Gastrocnemius medialis (tissue), 4 donors: ENCODE measurements at regions not wholly inside any gene's neighbourhood (a gene's known extent, or its start where the extent isn't known, plus 50 kb on each side); places are given as distances from the start of the nearest gene placed in this dataset.

Experiments used
- ATAC-seq, 2 donors: fragments of 150-250 bp; one replicate each; pipeline ENCODE4 v1.9.1; 2016
- DNase-seq, 2 donors: peaks; one replicate each; pipeline ENCODE4 v3.0.0-alpha.2; 2019
- H3K27ac ChIP-seq, 4 donors: fragments of 200-600 bp; sonication (generic); 1 replicate in 1 of 4; 2 replicates in 3 of 4; pipeline ENCODE4 v1.5.1; 2016 to 2018; ENCODE audit warnings: mild to moderate bottlenecking in 2 of 4, moderate library complexity in 1 of 4
- H3K27me3 ChIP-seq, 3 donors: fragments of 200-600 bp; sonication (generic) in 2 of 3; 1 replicate in 1 of 3; 2 replicates in 2 of 3; pipeline versions ENCODE4 v1.5.1 to v1.6.0; 2016 to 2019; ENCODE audit warnings: mild to moderate bottlenecking in 1 of 3, moderate library complexity in 1 of 3
- H3K36me3 ChIP-seq, 2 donors: fragments of 200-600 bp; sonication (generic) in 1 of 2; one replicate each; pipeline ENCODE4 v1.5.1; 2017 to 2018
- H3K4me1 ChIP-seq, 2 donors: fragments of 200-600 bp; sonication (generic) in 1 of 2; one replicate each; pipeline ENCODE4 v1.5.1; 2016 to 2017; ENCODE audit warnings: mild to moderate bottlenecking in 2 of 2
- H3K4me3 ChIP-seq, 4 donors: fragments of 200-600 bp; sonication (generic) in 3 of 4; 1 replicate in 1 of 4; 2 replicates in 3 of 4; pipeline ENCODE4 v1.5.1; 2016 to 2019; ENCODE audit warnings: mild to moderate bottlenecking in 2 of 4
- H3K9me3 ChIP-seq, 3 donors: fragments of 200-600 bp; sonication (generic) in 2 of 3; 1 replicate in 1 of 3; 2 replicates in 2 of 3; pipeline ENCODE4 v1.5.1; 2016 to 2019
- CTCF ChIP-seq, 5 experiments: fragments of 450-650 bp in 3 of 5; fragments of 200-600 bp in 2 of 5; sonication (generic) in 2 of 5; IDR thresholded peaks in 4 of 5; conservative IDR thresholded peaks in 1 of 5; 1 replicate in 4 of 5; 2 replicates in 1 of 5; pipeline ENCODE4 v1.5.1; 2016 to 2019; ENCODE audit warnings: antibody characterized with exemption in 5 of 5, mild to moderate bottlenecking in 3 of 5, moderate library complexity in 3 of 5
- POLR2A ChIP-seq, 2 donors: fragments of 450-650 bp; IDR thresholded peaks; one replicate each; pipeline ENCODE4 v1.6.1; 2017; ENCODE audit warnings: antibody characterized with exemption in 2 of 2, mild to moderate bottlenecking in 2 of 2, moderate library complexity in 2 of 2
- in situ Hi-C, 4 donors: fragments of 200-750 bp; cut with MboI; loops; one replicate each; pipeline versions ENCODE4 v1.15.0 to v1.8.0; 2017; ENCODE audit warnings: low sequenced_read_pairs in 4 of 4
- intact Hi-C: fragments of 100-400 bp; cut with DNase I; formaldehyde crosslinking; loops from one replicate; pipeline ENCODE4 v1.15.1; 2023; ENCODE audit warnings: low total_unique reads

DNA sequence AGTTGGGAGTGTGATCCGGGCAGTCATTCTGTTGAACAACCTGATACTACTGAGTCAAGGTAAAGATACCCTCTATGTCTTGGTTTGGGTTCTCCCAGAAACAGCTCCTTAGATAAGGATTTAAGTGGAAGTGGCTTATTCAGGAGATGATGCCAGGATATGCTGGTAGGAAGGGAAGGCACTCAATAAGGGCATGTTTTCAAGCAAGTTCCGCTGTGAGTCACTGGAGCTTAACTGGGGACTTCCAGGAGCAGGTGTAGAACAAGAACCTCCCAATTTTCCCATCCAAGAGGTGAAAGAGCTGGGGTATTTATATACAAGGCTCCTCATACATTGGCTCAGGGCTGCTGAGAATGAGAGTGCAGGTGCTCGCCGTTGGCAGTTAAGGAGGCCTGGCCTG, 218.6 kb downstream of the AKAP7 start:
- Histone ChIP-seq H3K4me1 (no peaks in the 10 kb centered on the region), H3K9me3 (no peaks in the 10 kb centered on the region), H3K27ac (no peak overlapping the region), H3K27me3 (no peaks in the 10 kb centered on the region), H3K4me3 (no peak overlapping the region), H3K36me3 (no peaks in the 10 kb centered on the region)
- in situ Hi-C loops, result no loop called here
- no peak for ATAC-seq
- TF ChIP-seq POLR2A (IDR thresholded peaks at IDR 0.05), result no peak
- TF ChIP-seq CTCF (IDR thresholded peaks at IDR 0.05 in 4 of 5, conservative IDR thresholded peaks at IDR 0.05 in 1 of 5), result no peak
- no peak for DNase-seq
- intact Hi-C loops, result no loop called here

- TF ChIP-seq POLR2A (IDR thresholded peaks at IDR 0.05) (no peak), CTCF (IDR thresholded peaks at IDR 0.05 in 4 of 5, conservative IDR thresholded peaks at IDR 0.05 in 1 of 5) (no peak)
- H3K27me3 ChIP-seq, result no peaks in the 10 kb centered on the region
- H3K4me3 ChIP-seq, result no peak overlapping the region
- H3K27ac ChIP-seq, result no peak overlapping the region
- ATAC-seq, result no peak
- in situ Hi-C loops (no loop called here), intact Hi-C loops (no loop called here)
- no peak for DNase-seq
- no peaks in the 10 kb centered on the region for H3K36me3 ChIP-seq
- H3K4me1 ChIP-seq, result no peaks in the 10 kb centered on the region
- no peaks in the 10 kb centered on the region for H3K9me3 ChIP-seq
Observed at GRCh38 chr6:131354356-131354755, 218.7 kb upstream of the ARG1 start.

- ATAC-seq, result no peak
- no peaks in the 10 kb centered on the region for H3K36me3 ChIP-seq
- DNase-seq, result no peak
- no peaks in the 10 kb centered on the region for H3K27me3 ChIP-seq
- no peak overlapping the region for H3K4me3 ChIP-seq
- H3K4me1 ChIP-seq, result no peaks in the 10 kb centered on the region
- in situ Hi-C loops, result no loop called here
- H3K27ac ChIP-seq, result no peak overlapping the region
- TF ChIP-seq POLR2A (IDR thresholded peaks at IDR 0.05) (no peak), CTCF (IDR thresholded peaks at IDR 0.05 in 4 of 5, conservative IDR thresholded peaks at IDR 0.05 in 1 of 5) (no peak)
- intact Hi-C loops, result no loop called here
- H3K9me3 ChIP-seq, result no peaks in the 10 kb centered on the region
Observed at GRCh38 chr6:131356161-131356560, 216.9 kb upstream of the ARG1 start.

DNA sequence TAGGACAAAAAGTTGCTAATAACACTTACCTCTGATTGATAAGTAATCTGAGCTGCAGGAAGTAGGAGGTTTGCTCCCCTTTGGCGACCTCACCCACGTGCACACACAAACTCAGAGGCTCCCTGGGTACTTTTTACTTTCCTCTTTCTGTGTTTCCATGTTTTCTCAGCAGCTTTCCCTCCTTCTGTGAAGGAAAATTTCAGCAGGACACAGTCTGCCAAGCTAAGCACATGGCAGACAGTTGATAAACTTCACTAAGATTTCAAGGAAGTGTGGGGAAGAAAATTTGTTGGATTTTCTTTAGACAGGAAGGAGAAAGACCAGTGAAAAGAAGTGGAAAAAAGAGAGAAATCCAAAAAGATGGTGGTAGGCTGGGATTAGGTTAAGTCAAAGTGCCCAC, 215.5 kb upstream of the ARG1 start:
- intact Hi-C loops, result no loop called here
- Histone ChIP-seq H3K36me3 (no peaks in the 10 kb centered on the region), H3K27me3 (no peaks in the 10 kb centered on the region), H3K9me3 (no peaks in the 10 kb centered on the region), H3K4me1 (no peaks in the 10 kb centered on the region), H3K27ac (no peak overlapping the region), H3K4me3 (no peak overlapping the region)
- in situ Hi-C loops, result no loop called here
- ATAC-seq (no peak), DNase-seq (no peak)
- TF ChIP-seq CTCF (IDR thresholded peaks at IDR 0.05 in 4 of 5, conservative IDR thresholded peaks at IDR 0.05 in 1 of 5) (no peak), POLR2A (IDR thresholded peaks at IDR 0.05) (no peak)

GRCh38 chr6:131362070-131362469, 211.0 kb upstream of the ARG1 start:
- Histone ChIP-seq H3K36me3 (no peaks in the 10 kb centered on the region), H3K9me3 (no peaks in the 10 kb centered on the region), H3K4me1 (no peaks in the 10 kb centered on the region), H3K27me3 (no peaks in the 10 kb centered on the region), H3K27ac (no peak overlapping the region), H3K4me3 (no peak overlapping the region)
- DNase-seq (no peak), ATAC-seq (no peak)
- in situ Hi-C loops (no loop called here), intact Hi-C loops (no loop called here)
- TF ChIP-seq POLR2A (IDR thresholded peaks at IDR 0.05), result no peak
- TF ChIP-seq CTCF (IDR thresholded peaks at IDR 0.05 in 4 of 5, conservative IDR thresholded peaks at IDR 0.05 in 1 of 5), result no peak
